ENCODE measurements at regions not wholly inside any gene's neighbourhood (a gene's known extent, or its start where the extent isn't known, plus 50 kb on each side); places are given as distances from the start of the nearest gene placed in this dataset.
"Not testable (repeated sequence)": the region's sequence is repeated elsewhere in the genome, so short reads cannot be mapped to it uniquely, and the experiment has no call there.

GRCh38 chr1:120600442-120601041, 123.2 kb upstream of the NBPF26 start:
- TF ChIP-seq ZNF8 (CRISPR knock-in tag; IDR thresholded peaks at IDR 0.05); TSHZ2 (CRISPR knock-in tag; IDR thresholded peaks at IDR 0.05); ZFP30 (CRISPR knock-in tag; IDR thresholded peaks at IDR 0.05); RARB (CRISPR knock-in tag; IDR thresholded peaks at IDR 0.05); CREB5 (CRISPR knock-in tag; IDR thresholded peaks at IDR 0.05; ENCODE audit: low read depth); OSR1 (CRISPR knock-in tag; IDR thresholded peaks at IDR 0.05); CSRNP3 (CRISPR knock-in tag; IDR thresholded peaks at IDR 0.05); ZNF70 (CRISPR knock-in tag; IDR thresholded peaks at IDR 0.05): not testable (repeated sequence)
- TF ChIP-seq, protein P1, sequence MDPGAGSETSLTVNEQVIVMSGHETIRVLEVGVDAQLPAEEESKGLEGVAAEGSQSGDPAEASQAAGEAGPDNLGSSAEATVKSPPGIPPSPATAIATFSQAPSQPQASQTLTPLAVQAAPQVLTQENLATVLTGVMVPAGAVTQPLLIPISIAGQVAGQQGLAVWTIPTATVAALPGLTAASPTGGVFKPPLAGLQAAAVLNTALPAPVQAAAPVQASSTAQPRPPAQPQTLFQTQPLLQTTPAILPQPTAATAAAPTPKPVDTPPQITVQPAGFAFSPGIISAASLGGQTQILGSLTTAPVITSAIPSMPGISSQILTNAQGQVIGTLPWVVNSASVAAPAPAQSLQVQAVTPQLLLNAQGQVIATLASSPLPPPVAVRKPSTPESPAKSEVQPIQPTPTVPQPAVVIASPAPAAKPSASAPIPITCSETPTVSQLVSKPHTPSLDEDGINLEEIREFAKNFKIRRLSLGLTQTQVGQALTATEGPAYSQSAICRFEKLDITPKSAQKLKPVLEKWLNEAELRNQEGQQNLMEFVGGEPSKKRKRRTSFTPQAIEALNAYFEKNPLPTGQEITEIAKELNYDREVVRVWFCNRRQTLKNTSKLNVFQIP (CRISPR knock-in tag; IDR thresholded peaks at IDR 0.05; ENCODE audit: borderline replicate concordance, low read depth): not testable (repeated sequence)
